PC-3 (cell line): ENCODE measurements at regions not wholly inside any gene's neighbourhood (a gene's known extent, or its start where the extent isn't known, plus 50 kb on each side); places are given as distances from the start of the nearest gene placed in this dataset.

Source experiments
- ATAC-seq: fragments of 200-7000 bp; cut with Tn5 transposase; 2 replicates; pipeline ENCODE4 v1.9.1; 2020; ENCODE audit warnings: mild to moderate bottlenecking, moderate library complexity
- BruUV-seq: library from RNA; stranded (reverse); fragments of 400-500 nt; replicated peaks from 2 replicates; lab custom pipeline; 2021; lab: Mats Ljungman, UMichigan
- CTCF ChIA-PET: fragments of 300-600 bp; sonication (Branson Sonifier 250); formaldehyde crosslinking; loops from one replicate; lab custom pipeline; 2022; ENCODE audit warnings: antibody characterized with exemption; lab: Charles Lee
- POLR2A ChIA-PET: fragments of 300-600 bp; sonication (Branson Sonifier 250); formaldehyde crosslinking; loops from one replicate; lab custom pipeline; 2022; ENCODE audit warnings: antibody characterized with exemption; ENCODE audit not compliant: unreplicated experiment; lab: Charles Lee
- DNase-seq: peaks from one replicate; pipeline ENCODE4 v3.0.0-alpha.2; 2015
- H2AFZ ChIP-seq: fragments of 300-600 bp; sonication (generic); 2 replicates; pipeline ENCODE4 v1.6.0; 2016; ENCODE audit warnings: antibody characterized with exemption, low read length
- H3F3A ChIP-seq: fragments of 300-600 bp; sonication (generic); one replicate; pipeline ENCODE4 v1.6.0; 2017; ENCODE audit warnings: antibody characterized with exemption, low read length, control low read depth, mild to moderate bottlenecking; ENCODE audit not compliant: unreplicated experiment
- H3K27ac ChIP-seq: fragments of 300-600 bp; sonication (generic); 2 replicates; pipeline ENCODE4 v1.5.1; 2016; ENCODE audit warnings: mild to moderate bottlenecking, low read length
- H3K27me3 ChIP-seq: fragments of 300-600 bp; sonication (generic); 2 replicates; pipeline ENCODE4 v1.6.1; 2016; ENCODE audit warnings: low read length, mixed read lengths
- H3K36me3 ChIP-seq: fragments of 300-600 bp; sonication (generic); 2 replicates; pipeline ENCODE4 v1.6.1; 2016; ENCODE audit warnings: low read depth, mixed run types, low read length, mixed read lengths
- H3K4me1 ChIP-seq: fragments of 300-600 bp; sonication (generic); 2 replicates; pipeline ENCODE4 v1.5.1; 2016; ENCODE audit warnings: low read length; ENCODE audit not compliant: insufficient read depth
- H3K4me2 ChIP-seq: fragments of 300-600 bp; sonication (generic); 2 replicates; pipeline ENCODE4 v1.6.0; 2016; ENCODE audit warnings: low read length
- H3K4me3 ChIP-seq: fragments of 300-600 bp; sonication (generic); 2 replicates; pipeline ENCODE4 v1.5.1; 2016; ENCODE audit warnings: mild to moderate bottlenecking, low read length, mixed read lengths
- H3K79me2 ChIP-seq: fragments of 300-600 bp; sonication (generic); 2 replicates; pipeline ENCODE4 v1.6.1; 2017; ENCODE audit warnings: low read length, mixed read lengths
- H3K9ac ChIP-seq: fragments of 300-600 bp; sonication (generic); 2 replicates; pipeline ENCODE4 v1.6.0; 2016; ENCODE audit warnings: mild to moderate bottlenecking, low read length
- H3K9me2 ChIP-seq: fragments of 300-600 bp; sonication (generic); replicated peaks from 2 replicates; pipeline ENCODE4 v1.6.1; 2016; ENCODE audit warnings: mixed run types, low read length, mixed read lengths
- H3K9me3 ChIP-seq: fragments of 300-600 bp; sonication (generic); 2 replicates; pipeline ENCODE4 v1.6.1; 2016; ENCODE audit warnings: low read length, mixed read lengths
- H4K20me1 ChIP-seq: fragments of 300-600 bp; sonication (generic); 2 replicates; pipeline ENCODE4 v1.6.1; 2016; ENCODE audit warnings: low read length, mixed read lengths
- EZH2 ChIP-seq: fragments of 300-600 bp; sonication (generic); IDR thresholded peaks from one replicate; pipeline ENCODE4 v1.6.1; 2017; ENCODE audit warnings: antibody characterized with exemption, mild to moderate bottlenecking, low read length; ENCODE audit not compliant: unreplicated experiment
- EZH2phosphoT487 ChIP-seq: fragments of 300-600 bp; sonication (generic); IDR thresholded peaks from 2 replicates; pipeline ENCODE4 v1.6.1; 2018; ENCODE audit warnings: mild to moderate bottlenecking, antibody characterized with exemption, low read length, borderline replicate concordance
- intact Hi-C: fragments of 100-400 bp; cut with micrococcal nuclease; formaldehyde crosslinking; loops from 2 replicates; pipeline ENCODE4 v1.9.0; 2023
- TF ChIP-seq, protein P1 (sequence below): fragments of 300-600 bp; sonication (generic); conservative IDR thresholded peaks from 2 replicates; pipeline ENCODE4 v1.5.1; 2017; ENCODE audit warnings: antibody characterized with exemption, low read depth, mild to moderate bottlenecking, low read length

DNA sequence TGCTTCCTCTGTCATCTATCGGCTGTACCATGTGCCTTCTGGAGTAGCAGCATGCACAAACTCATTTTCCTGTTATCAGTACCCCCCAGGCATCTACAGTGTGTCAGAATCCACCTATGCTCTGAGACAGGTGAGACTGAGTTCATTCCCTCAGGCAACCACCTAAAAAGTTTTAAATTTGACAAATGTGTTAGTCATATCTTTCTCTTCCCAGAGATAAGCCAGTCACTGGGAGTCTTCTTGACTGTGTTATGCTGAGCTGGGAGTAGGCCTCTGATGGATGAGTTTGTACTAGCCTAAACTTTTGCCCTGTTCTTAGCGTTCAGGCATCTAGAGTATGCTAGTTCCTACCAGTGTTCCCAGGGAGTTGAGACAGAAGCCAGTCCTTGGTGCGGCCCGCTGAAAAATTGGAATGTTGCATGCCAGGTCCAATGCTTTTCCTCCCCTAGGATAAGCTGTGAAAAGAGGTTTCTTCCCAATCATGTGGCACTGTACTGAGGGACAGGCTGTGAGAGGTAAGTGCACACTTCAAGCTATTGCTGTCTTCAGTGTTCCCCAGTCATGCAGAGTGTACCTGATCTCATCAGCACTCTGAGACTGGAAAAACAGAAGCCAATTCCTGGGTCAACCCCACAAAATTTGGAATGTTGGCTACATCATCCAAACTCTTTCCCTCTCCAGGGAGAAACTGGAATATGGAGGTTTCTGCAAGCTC is 1202.3 kb downstream of the NCAM2 start:
- TF ChIP-seq, protein P1, sequence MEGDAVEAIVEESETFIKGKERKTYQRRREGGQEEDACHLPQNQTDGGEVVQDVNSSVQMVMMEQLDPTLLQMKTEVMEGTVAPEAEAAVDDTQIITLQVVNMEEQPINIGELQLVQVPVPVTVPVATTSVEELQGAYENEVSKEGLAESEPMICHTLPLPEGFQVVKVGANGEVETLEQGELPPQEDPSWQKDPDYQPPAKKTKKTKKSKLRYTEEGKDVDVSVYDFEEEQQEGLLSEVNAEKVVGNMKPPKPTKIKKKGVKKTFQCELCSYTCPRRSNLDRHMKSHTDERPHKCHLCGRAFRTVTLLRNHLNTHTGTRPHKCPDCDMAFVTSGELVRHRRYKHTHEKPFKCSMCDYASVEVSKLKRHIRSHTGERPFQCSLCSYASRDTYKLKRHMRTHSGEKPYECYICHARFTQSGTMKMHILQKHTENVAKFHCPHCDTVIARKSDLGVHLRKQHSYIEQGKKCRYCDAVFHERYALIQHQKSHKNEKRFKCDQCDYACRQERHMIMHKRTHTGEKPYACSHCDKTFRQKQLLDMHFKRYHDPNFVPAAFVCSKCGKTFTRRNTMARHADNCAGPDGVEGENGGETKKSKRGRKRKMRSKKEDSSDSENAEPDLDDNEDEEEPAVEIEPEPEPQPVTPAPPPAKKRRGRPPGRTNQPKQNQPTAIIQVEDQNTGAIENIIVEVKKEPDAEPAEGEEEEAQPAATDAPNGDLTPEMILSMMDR = no peak
- TF ChIP-seq EZH2phosphoT487 (no peak), EZH2 (no peak)
- no TSS peak for BruUV-seq
- H3K4me3 ChIP-seq = no peak overlapping the region
- H3K79me2 ChIP-seq = no peaks in the 10 kb centered on the region
- H3K9me2 ChIP-seq = no peaks in the 10 kb centered on the region
- H3K4me2 ChIP-seq = no peak overlapping the region
- ATAC-seq (no peak), DNase-seq (peak; percentile 40)
- no peak overlapping the region for H3K9ac ChIP-seq
- intact Hi-C loops = no loop called here
- CTCF ChIA-PET = no interaction called here
- H2AFZ ChIP-seq = 0 out of 2 replicates have a peak overlapping the region, but pooled peaks have one; percentile 6
- H3K27me3 ChIP-seq = no peaks in the 10 kb centered on the region
- H3K4me1 ChIP-seq = no peaks in the 10 kb centered on the region
- H4K20me1 ChIP-seq = no peaks in the 10 kb centered on the region
- H3F3A ChIP-seq = no peaks in the 10 kb centered on the region
- no peaks in the 10 kb centered on the region for H3K36me3 ChIP-seq
- H3K9me3 ChIP-seq = 0 out of 2 replicates have a peak, but pooled peaks cover 6% of the 10 kb centered on the region
- no peak overlapping the region for H3K27ac ChIP-seq
- POLR2A ChIA-PET = no interaction called here

DNA sequence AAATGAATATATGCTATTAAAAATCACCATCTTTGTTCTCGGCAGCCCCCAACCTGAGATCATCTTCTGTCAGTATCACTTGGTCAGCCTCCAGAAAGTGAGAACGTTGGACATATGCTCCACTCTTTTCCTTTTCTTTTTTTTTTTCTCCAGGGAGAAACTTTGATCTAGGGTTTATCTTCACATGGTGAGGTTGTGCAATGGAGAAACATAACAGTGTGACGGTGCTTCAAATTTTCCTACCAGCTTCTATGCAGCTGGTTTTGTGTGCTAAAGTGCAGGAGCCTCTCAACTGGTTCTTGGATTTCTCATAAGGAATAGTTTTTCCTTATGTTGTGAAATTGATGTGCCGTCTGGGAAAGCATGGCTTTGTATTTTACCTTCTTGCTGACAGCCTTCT is 1202.9 kb downstream of the NCAM2 start:
- H4K20me1 ChIP-seq = no peaks in the 10 kb centered on the region
- no peak overlapping the region for H2AFZ ChIP-seq
- no peak overlapping the region for H3K27ac ChIP-seq
- H3K4me3 ChIP-seq = no peak overlapping the region
- no peak for DNase-seq
- no peak for ATAC-seq
- no peaks in the 10 kb centered on the region for H3K4me1 ChIP-seq
- H3K36me3 ChIP-seq = no peaks in the 10 kb centered on the region
- TF ChIP-seq EZH2 (no peak), EZH2phosphoT487 (no peak)
- TF ChIP-seq, protein P1 = no peak
- intact Hi-C loops = no loop called here
- H3K4me2 ChIP-seq = no peak overlapping the region
- no TSS peak for BruUV-seq
- 0 out of 2 replicates have a peak, but pooled peaks cover 4% of the 10 kb centered on the region for H3K9me3 ChIP-seq
- ChIA-PET CTCF (no interaction called here), POLR2A (no interaction called here)
- H3K9me2 ChIP-seq = no peaks in the 10 kb centered on the region
- no peaks in the 10 kb centered on the region for H3K79me2 ChIP-seq
- no peaks in the 10 kb centered on the region for H3K27me3 ChIP-seq
- no peaks in the 10 kb centered on the region for H3F3A ChIP-seq
- no peak overlapping the region for H3K9ac ChIP-seq

DNA sequence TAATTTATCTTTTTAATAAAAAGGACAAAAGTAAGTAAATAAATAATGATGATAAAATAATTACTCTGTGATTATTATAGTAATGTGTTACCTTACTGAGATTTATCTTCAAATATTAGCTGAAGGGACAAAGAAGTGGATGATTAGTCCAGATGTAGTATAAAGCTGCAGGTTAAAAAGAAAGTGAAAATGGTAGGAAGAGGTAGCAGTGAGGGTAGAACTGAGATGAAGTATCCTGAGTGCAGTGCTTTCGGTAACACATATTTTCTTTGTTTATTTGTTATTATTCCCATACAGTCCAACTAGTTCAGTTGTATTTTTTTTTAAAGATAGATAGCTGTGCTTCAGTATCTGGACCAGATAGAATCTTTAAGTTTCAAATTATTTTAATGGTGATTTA is 1203.5 kb downstream of the NCAM2 start:
- no peak overlapping the region for H3K27ac ChIP-seq
- H3K9me3 ChIP-seq = no peaks in the 10 kb centered on the region
- H3K79me2 ChIP-seq = no peaks in the 10 kb centered on the region
- no peaks in the 10 kb centered on the region for H3K4me1 ChIP-seq
- ATAC-seq = no peak
- no peak overlapping the region for H3K9ac ChIP-seq
- no peaks in the 10 kb centered on the region for H4K20me1 ChIP-seq
- no peak overlapping the region for H2AFZ ChIP-seq
- POLR2A ChIA-PET = no interaction called here
- intact Hi-C loops = no loop called here
- no TSS peak for BruUV-seq
- H3K36me3 ChIP-seq = no peaks in the 10 kb centered on the region
- H3K4me2 ChIP-seq = no peak overlapping the region
- no peak for DNase-seq
- H3K27me3 ChIP-seq = no peaks in the 10 kb centered on the region
- H3F3A ChIP-seq = no peaks in the 10 kb centered on the region
- no peaks in the 10 kb centered on the region for H3K9me2 ChIP-seq
- TF ChIP-seq EZH2phosphoT487 = no peak
- TF ChIP-seq EZH2 = no peak
- TF ChIP-seq, protein P1 = no peak
- H3K4me3 ChIP-seq = no peak overlapping the region
- CTCF ChIA-PET = no interaction called here
